CD14-positive monocyte (primary cell): ENCODE measurements at regions not wholly inside any gene's neighbourhood (a gene's known extent, or its start where the extent isn't known, plus 50 kb on each side); places are given as distances from the start of the nearest gene placed in this dataset.

ENCODE experiments used
- DNase-seq, 3 donors: peaks; one replicate each; pipeline ENCODE4 v3.0.0-alpha.2; 2011 to 2022
- H2AFZ ChIP-seq: 2 replicates; pipeline ENCODE4 v1.6.0; 2012; ENCODE audit warnings: mild to moderate bottlenecking, low read depth, low read length, inconsistent platforms; ENCODE audit not compliant: insufficient read depth, poor library complexity, severe bottlenecking
- H3K27ac ChIP-seq, 2 donors: 1 replicate in 1 of 2; 2 replicates in 1 of 2; pipeline ENCODE4 v1.5.1; 2012 to 2013; ENCODE audit warnings: low read length in 2 of 2, control low read depth in 1 of 2, inconsistent platforms in 1 of 2, low read depth in 1 of 2, mild to moderate bottlenecking in 1 of 2
- H3K27me3 ChIP-seq, 2 donors: one replicate each; pipeline versions ENCODE4 v1.6.0 to v1.6.1; 2011 to 2013; ENCODE audit warnings: low read length in 2 of 2; ENCODE audit not compliant: control insufficient read depth in 2 of 2, insufficient read depth in 2 of 2
- H3K36me3 ChIP-seq, 2 donors: replicated peaks in 1 of 2; 1 replicate in 1 of 2; 2 replicates in 1 of 2; pipeline versions ENCODE4 v1.5.1 to v1.6.1; 2012 to 2013; ENCODE audit warnings: low read length in 2 of 2, control low read depth in 1 of 2, inconsistent platforms in 1 of 2, mild to moderate bottlenecking in 1 of 2; ENCODE audit not compliant: insufficient read depth in 2 of 2, control insufficient read depth in 1 of 2
- H3K4me1 ChIP-seq, 2 donors: 1 replicate in 1 of 2; 2 replicates in 1 of 2; pipeline versions ENCODE4 v1.5.1 to v1.6.1; 2012 to 2013; ENCODE audit warnings: low read length in 2 of 2, control low read depth in 1 of 2, inconsistent platforms in 1 of 2, mild to moderate bottlenecking in 1 of 2, moderate library complexity in 1 of 2; ENCODE audit not compliant: insufficient read depth in 2 of 2, control insufficient read depth in 1 of 2
- H3K4me2 ChIP-seq: replicated peaks from 2 replicates; pipeline ENCODE3; 2012; ENCODE audit warnings: low read length, moderate library complexity, mild to moderate bottlenecking; ENCODE audit not compliant: poor library complexity, severe bottlenecking; ENCODE audit errors: extremely low read depth
- H3K4me3 ChIP-seq, 3 experiments: fragments of 200-600 bp in 1 of 3; sonication (generic) in 1 of 3; replicated peaks in 1 of 3; 1 replicate in 2 of 3; 2 replicates in 1 of 3; pipeline ENCODE4 v1.5.1; 2011 to 2013; ENCODE audit warnings: low read length in 3 of 3, mild to moderate bottlenecking in 3 of 3, control low read depth in 2 of 3, low read depth in 2 of 3, inconsistent platforms in 1 of 3, moderate library complexity in 1 of 3
- H3K79me2 ChIP-seq: 2 replicates; pipeline ENCODE4 v1.6.0; 2012; ENCODE audit warnings: mild to moderate bottlenecking, control low read depth, inconsistent platforms, low read length, moderate library complexity; ENCODE audit not compliant: insufficient read depth
- H3K9ac ChIP-seq: 2 replicates; pipeline ENCODE4 v1.6.0; 2017; ENCODE audit warnings: low read length, mild to moderate bottlenecking; ENCODE audit not compliant: insufficient read depth, poor library complexity, severe bottlenecking
- H3K9me3 ChIP-seq, 2 donors: replicated peaks in 1 of 2; 1 replicate in 1 of 2; 2 replicates in 1 of 2; pipeline versions ENCODE4 v1.5.1 to v1.6.1; 2012 to 2013; ENCODE audit warnings: low read length in 2 of 2, control low read depth in 1 of 2; ENCODE audit not compliant: control insufficient read depth in 1 of 2, insufficient read depth in 1 of 2
- H4K20me1 ChIP-seq: 2 replicates; pipeline ENCODE4 v1.6.0; 2012; ENCODE audit warnings: mild to moderate bottlenecking, low read length, control low read depth, moderate library complexity; ENCODE audit not compliant: insufficient read depth
- H3K27ac Mint-ChIP-seq, 7 donors: one replicate each; pipeline ENCODE4 v1.8.0; 2020; ENCODE audit warnings: mild to moderate bottlenecking in 7 of 7, mixed read lengths in 7 of 7, moderate library complexity in 6 of 7, inconsistent platforms in 2 of 7
- H3K27me3 Mint-ChIP-seq, 3 donors: one replicate each; pipeline ENCODE4 v1.8.0; 2021 to 2022; ENCODE audit warnings: low read depth in 3 of 3, mild to moderate bottlenecking in 3 of 3, mixed read lengths in 3 of 3, moderate library complexity in 3 of 3, inconsistent platforms in 1 of 3
- H3K36me3 Mint-ChIP-seq, 2 donors: one replicate each; pipeline ENCODE4 v1.8.0; 2020; ENCODE audit warnings: mixed read lengths in 2 of 2, inconsistent platforms in 1 of 2, mild to moderate bottlenecking in 1 of 2
- H3K4me1 Mint-ChIP-seq: one replicate; pipeline ENCODE4 v1.8.0; 2020; ENCODE audit warnings: mild to moderate bottlenecking, mixed read lengths
- H3K4me3 Mint-ChIP-seq, 2 donors: one replicate each; pipeline ENCODE4 v1.8.0; 2020; ENCODE audit warnings: mild to moderate bottlenecking in 2 of 2, mixed read lengths in 2 of 2, moderate library complexity in 1 of 2
- H3K9me3 Mint-ChIP-seq, 7 donors: one replicate each; pipeline ENCODE4 v1.8.0; 2020 to 2022; ENCODE audit warnings: mixed read lengths in 7 of 7, mild to moderate bottlenecking in 6 of 7, moderate library complexity in 6 of 7, inconsistent platforms in 2 of 7
- WGBS: methylation state at CpG from one replicate; pipeline ENCODE4 v1.1.5; 2013; ENCODE audit warnings: missing lambda C conversion rate; ENCODE audit not compliant: insufficient coverage; 5-methylcytosine and 5-hydroxymethylcytosine counted together
- intact Hi-C, 2 donors: fragments of 100-400 bp; cut with micrococcal nuclease; formaldehyde crosslinking; loops; one replicate each; pipeline versions ENCODE4 v1.15.0 to v1.15.1; 2023
- TF ChIP-seq, protein P1 (sequence below): fragments of 200-600 bp; IDR thresholded peaks from one replicate; pipeline ENCODE4 v1.8.0; 2022; ENCODE audit warnings: antibody characterized with exemption, mild to moderate bottlenecking

DNA sequence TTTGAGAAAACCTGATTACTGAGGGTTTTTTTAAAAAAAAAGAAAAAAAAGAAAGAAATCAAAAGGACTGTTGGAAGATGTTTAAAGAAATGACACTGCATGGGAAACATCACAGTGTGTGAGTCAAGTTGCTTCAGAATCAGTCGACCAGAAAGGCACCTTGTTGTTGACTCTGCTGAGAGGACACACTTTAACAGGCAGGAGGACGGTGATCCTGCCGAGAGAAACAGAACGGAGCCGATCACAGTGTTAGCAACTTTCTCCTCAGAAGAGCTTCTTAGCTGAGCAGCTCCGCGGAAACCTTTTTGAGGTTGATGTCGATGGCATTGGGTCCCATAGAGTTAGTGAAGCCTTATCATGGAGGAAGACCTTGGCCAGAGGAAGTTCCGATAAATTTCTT, 538.7 kb downstream of the RBFOX1 start:
- DNase-seq: no peak
- H3K36me3 ChIP-seq: no peaks in the 10 kb centered on the region
- H3K4me2 ChIP-seq: no peak overlapping the region
- TF ChIP-seq, protein P1, sequence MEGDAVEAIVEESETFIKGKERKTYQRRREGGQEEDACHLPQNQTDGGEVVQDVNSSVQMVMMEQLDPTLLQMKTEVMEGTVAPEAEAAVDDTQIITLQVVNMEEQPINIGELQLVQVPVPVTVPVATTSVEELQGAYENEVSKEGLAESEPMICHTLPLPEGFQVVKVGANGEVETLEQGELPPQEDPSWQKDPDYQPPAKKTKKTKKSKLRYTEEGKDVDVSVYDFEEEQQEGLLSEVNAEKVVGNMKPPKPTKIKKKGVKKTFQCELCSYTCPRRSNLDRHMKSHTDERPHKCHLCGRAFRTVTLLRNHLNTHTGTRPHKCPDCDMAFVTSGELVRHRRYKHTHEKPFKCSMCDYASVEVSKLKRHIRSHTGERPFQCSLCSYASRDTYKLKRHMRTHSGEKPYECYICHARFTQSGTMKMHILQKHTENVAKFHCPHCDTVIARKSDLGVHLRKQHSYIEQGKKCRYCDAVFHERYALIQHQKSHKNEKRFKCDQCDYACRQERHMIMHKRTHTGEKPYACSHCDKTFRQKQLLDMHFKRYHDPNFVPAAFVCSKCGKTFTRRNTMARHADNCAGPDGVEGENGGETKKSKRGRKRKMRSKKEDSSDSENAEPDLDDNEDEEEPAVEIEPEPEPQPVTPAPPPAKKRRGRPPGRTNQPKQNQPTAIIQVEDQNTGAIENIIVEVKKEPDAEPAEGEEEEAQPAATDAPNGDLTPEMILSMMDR: no peak
- no peaks in the 10 kb centered on the region for H3K36me3 Mint-ChIP-seq
- no peak overlapping the region for H3K27ac ChIP-seq
- peaks cover 0 to 9% (median 1%) of the 10 kb centered on the region in 7 donors for H3K9me3 Mint-ChIP-seq
- H3K4me1 Mint-ChIP-seq: no peaks in the 10 kb centered on the region
- 85% methylated on average over 8 of the region's 9 CpGs for whole genome bisulfite sequencing
- no peak overlapping the region for H3K27ac Mint-ChIP-seq
- no peak overlapping the region for H3K4me3 Mint-ChIP-seq
- no peaks in the 10 kb centered on the region for H4K20me1 ChIP-seq
- no peaks in the 10 kb centered on the region for H3K4me1 ChIP-seq
- H2AFZ ChIP-seq: no peak overlapping the region
- H3K9ac ChIP-seq: no peak overlapping the region
- intact Hi-C loops: no loop called here
- no peaks in the 10 kb centered on the region for H3K9me3 ChIP-seq
- H3K27me3 Mint-ChIP-seq: no peaks in the 10 kb centered on the region
- H3K27me3 ChIP-seq: no peaks in the 10 kb centered on the region
- H3K4me3 ChIP-seq: no peak overlapping the region
- H3K79me2 ChIP-seq: no peaks in the 10 kb centered on the region

DNA sequence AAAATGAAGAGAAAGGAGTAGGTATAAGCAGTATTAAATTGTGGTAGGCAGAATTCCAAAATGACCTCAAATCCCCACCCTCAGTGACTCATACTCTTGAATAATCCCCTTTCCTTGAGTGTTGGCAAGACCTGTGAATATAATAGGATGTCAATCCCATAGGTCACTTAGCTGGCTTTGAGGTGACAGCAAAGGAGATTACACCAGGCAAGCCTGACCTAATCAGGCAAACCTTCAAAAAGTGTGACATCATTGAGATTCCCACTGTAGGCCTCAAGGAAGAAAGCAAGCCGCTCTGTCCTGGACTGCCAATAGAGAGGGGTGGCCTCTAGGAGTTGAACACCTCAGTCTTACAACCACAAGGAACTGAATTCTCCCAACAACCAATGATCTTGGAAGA, 535.2 kb downstream of the RBFOX1 start:
- Histone ChIP-seq H3K4me2 (no peak overlapping the region), H3K9me3 (no peaks in the 10 kb centered on the region), H4K20me1 (no peaks in the 10 kb centered on the region), H3K27ac (no peak overlapping the region), H3K79me2 (no peaks in the 10 kb centered on the region), H3K36me3 (no peaks in the 10 kb centered on the region), H3K9ac (no peak overlapping the region), H3K4me3 (no peak overlapping the region), H3K27me3 (no peaks in the 10 kb centered on the region), H2AFZ (no peak overlapping the region), H3K4me1 (no peaks in the 10 kb centered on the region)
- no peaks in the 10 kb centered on the region for H3K36me3 Mint-ChIP-seq
- no peak for DNase-seq
- no peak overlapping the region for H3K27ac Mint-ChIP-seq
- no peaks in the 10 kb centered on the region for H3K4me1 Mint-ChIP-seq
- no peak overlapping the region for H3K4me3 Mint-ChIP-seq
- H3K27me3 Mint-ChIP-seq: no peaks in the 10 kb centered on the region
- TF ChIP-seq, protein P1: no peak
- intact Hi-C loops: no loop called here
- H3K9me3 Mint-ChIP-seq: peaks cover 0 to 9% (median 0%) of the 10 kb centered on the region in 7 donors
- no CpG with 5 or more reads among the region's 1 CpG for WGBS
